RWPE2 (cell line): ENCODE measurements at regions not wholly inside any gene's neighbourhood (a gene's known extent, or its start where the extent isn't known, plus 50 kb on each side); places are given as distances from the start of the nearest gene placed in this dataset.
A peak's percentile ranks its signal among the peaks of the same experiment; 100 is the strongest.

Experiments used
- ATAC-seq: fragments of 200-7000 bp; cut with Tn5 transposase; 3 replicates; pipeline ENCODE4 v1.9.1; 2021; ENCODE audit warnings: low read depth
- DNase-seq: peaks from one replicate; pipeline ENCODE4 v3.0.0-alpha.2; 2020; ENCODE audit warnings: low spot score
- H3K27ac ChIP-seq: fragments of 450-650 bp; 2 replicates; pipeline ENCODE4 v1.5.1; 2017; ENCODE audit warnings: mild to moderate bottlenecking; ENCODE audit not compliant: poor library complexity, severe bottlenecking
- H3K27me3 ChIP-seq: fragments of 250-450 bp; sonication (Bioruptor Pico); 2 replicates; pipeline ENCODE4 v1.5.1; 2021; ENCODE audit warnings: mild to moderate bottlenecking, moderate library complexity; ENCODE audit not compliant: insufficient read depth, poor library complexity, severe bottlenecking
- H3K36me3 ChIP-seq: fragments of 250-450 bp; sonication (Bioruptor Pico); 2 replicates; pipeline ENCODE4 v1.5.1; 2020; ENCODE audit warnings: low read depth, mild to moderate bottlenecking, moderate library complexity
- H3K4me1 ChIP-seq: fragments of 250-450 bp; sonication (Bioruptor Pico); 2 replicates; pipeline ENCODE4 v1.5.1; 2021; ENCODE audit warnings: mild to moderate bottlenecking, moderate library complexity; ENCODE audit not compliant: insufficient read depth, poor library complexity, severe bottlenecking
- H3K4me3 ChIP-seq: fragments of 250-450 bp; sonication (Bioruptor Pico); 2 replicates; pipeline ENCODE4 v1.5.1; 2021; ENCODE audit warnings: mild to moderate bottlenecking, moderate library complexity; ENCODE audit not compliant: severe bottlenecking
- H3K9me3 ChIP-seq: fragments of 250-450 bp; sonication (Bioruptor Pico); 2 replicates; pipeline ENCODE4 v1.5.1; 2021; ENCODE audit warnings: mild to moderate bottlenecking, moderate library complexity; ENCODE audit not compliant: severe bottlenecking
- TF ChIP-seq, protein P1 (sequence below): fragments of 450-650 bp; IDR thresholded peaks from one replicate; pipeline ENCODE4 v1.5.1; 2017; ENCODE audit warnings: mild to moderate bottlenecking, moderate library complexity; ENCODE audit not compliant: poor library complexity, severe bottlenecking

DNA sequence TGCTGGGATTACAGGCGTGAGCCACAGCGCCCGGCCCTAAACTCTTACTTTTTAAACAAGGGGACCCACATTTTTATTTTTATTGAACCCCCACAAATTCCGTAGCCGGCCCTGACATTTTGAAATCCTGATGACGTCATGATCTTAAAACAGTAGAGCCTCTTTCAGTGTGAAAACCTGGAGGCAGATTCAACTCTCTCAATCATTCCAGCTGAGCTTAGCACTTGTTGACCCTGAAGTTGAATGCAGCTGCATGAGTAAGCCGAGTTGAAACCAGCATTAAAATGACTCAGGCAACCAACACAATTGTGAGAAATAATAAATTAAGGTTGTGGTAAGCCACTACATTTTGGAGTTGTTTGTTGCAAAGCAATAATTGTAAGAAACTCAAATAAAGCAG, 93.9 kb upstream of the ADGRL4 start:
- ATAC-seq (peak; percentile 73), DNase-seq (no peak)
- H3K27ac ChIP-seq = no peak overlapping the region
- TF ChIP-seq, protein P1, sequence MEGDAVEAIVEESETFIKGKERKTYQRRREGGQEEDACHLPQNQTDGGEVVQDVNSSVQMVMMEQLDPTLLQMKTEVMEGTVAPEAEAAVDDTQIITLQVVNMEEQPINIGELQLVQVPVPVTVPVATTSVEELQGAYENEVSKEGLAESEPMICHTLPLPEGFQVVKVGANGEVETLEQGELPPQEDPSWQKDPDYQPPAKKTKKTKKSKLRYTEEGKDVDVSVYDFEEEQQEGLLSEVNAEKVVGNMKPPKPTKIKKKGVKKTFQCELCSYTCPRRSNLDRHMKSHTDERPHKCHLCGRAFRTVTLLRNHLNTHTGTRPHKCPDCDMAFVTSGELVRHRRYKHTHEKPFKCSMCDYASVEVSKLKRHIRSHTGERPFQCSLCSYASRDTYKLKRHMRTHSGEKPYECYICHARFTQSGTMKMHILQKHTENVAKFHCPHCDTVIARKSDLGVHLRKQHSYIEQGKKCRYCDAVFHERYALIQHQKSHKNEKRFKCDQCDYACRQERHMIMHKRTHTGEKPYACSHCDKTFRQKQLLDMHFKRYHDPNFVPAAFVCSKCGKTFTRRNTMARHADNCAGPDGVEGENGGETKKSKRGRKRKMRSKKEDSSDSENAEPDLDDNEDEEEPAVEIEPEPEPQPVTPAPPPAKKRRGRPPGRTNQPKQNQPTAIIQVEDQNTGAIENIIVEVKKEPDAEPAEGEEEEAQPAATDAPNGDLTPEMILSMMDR = no peak
- no peaks in the 10 kb centered on the region for H3K9me3 ChIP-seq
- no peaks in the 10 kb centered on the region for H3K27me3 ChIP-seq
- no peak overlapping the region for H3K4me3 ChIP-seq
- H3K36me3 ChIP-seq = no peaks in the 10 kb centered on the region
- H3K4me1 ChIP-seq = peaks cover 11% of the 10 kb centered on the region

DNA sequence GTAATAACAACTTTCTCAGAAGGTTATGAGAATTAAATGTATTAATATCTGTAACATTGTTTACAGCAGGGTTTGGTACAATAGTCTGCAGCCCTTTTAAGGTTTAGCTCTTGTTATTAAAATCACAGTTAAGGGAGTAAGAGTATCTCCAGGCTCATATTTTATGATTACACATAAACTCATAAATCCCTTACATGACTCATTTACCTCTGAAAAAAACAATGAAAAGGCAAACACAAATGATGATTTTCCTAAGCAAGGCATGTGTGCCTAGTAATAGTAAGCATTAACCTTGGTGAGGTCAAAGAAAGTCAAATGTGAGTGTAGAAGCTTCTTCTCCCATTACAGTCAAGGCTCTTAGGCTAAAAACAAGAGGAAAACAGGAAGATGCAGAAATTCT, 84.5 kb upstream of the ADGRL4 start:
- H3K9me3 ChIP-seq = no peaks in the 10 kb centered on the region
- no peak for DNase-seq
- peak; percentile 63 for ATAC-seq
- H3K27ac ChIP-seq = no peak overlapping the region
- TF ChIP-seq, protein P1 = no peak
- H3K27me3 ChIP-seq = no peaks in the 10 kb centered on the region
- peaks cover 9% of the 10 kb centered on the region for H3K4me1 ChIP-seq
- H3K36me3 ChIP-seq = no peaks in the 10 kb centered on the region
- no peak overlapping the region for H3K4me3 ChIP-seq

DNA sequence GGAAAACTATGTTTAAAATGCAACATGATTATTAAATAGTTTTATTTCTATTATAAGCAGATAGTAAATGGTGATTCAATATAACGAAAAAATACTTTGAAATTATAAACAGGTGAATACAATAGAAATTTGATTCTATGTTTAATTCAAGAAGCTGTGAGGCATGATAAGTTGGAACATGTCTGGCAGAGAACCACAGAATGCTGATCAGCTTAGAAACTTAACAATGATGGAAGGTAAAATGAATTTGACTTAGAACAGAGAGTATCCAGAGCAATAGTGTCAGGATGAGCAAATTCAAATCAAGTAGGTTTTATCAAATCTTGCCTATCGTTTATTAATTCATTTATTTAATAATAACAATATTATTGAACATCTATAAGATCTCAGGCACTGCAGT, 83.4 kb upstream of the ADGRL4 start:
- DNase-seq = no peak
- no peak overlapping the region for H3K27ac ChIP-seq
- TF ChIP-seq, protein P1 = no peak

DNA sequence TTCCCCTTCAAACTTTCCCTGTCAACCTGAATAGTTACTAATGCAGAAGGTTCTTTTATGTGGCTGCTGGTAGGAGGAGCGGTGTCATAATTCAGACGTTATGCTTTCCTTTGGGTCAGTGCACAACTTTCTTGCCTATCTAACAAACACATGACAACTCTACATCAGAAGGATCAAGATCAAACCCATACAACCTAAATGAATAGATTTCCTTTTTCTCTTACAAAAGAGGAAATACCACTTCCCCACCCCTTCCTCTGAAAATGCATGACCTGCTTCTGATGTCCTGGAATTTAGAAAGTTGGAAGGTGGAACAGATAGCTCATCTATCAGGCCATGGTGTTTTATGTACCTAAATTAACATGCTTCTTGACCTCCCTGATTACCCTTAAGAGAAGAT, 75.7 kb upstream of the ADGRL4 start:
- TF ChIP-seq, protein P1 = no peak
- no peak for ATAC-seq
- DNase-seq = no peak
- Histone ChIP-seq H3K27ac (no peak overlapping the region), H3K4me1 (no peaks in the 10 kb centered on the region), H3K36me3 (0 out of 2 replicates have a peak, but pooled peaks cover 3% of the 10 kb centered on the region), H3K4me3 (no peak overlapping the region), H3K9me3 (no peaks in the 10 kb centered on the region), H3K27me3 (no peaks in the 10 kb centered on the region)

More for the DNA sequence above, 83.4 kb upstream of the ADGRL4 start:
- Histone ChIP-seq H3K9me3 (no peaks in the 10 kb centered on the region), H3K4me3 (no peak overlapping the region), H3K36me3 (no peaks in the 10 kb centered on the region), H3K4me1 (peaks cover 9% of the 10 kb centered on the region), H3K27me3 (no peaks in the 10 kb centered on the region)
- ATAC-seq = no peak

DNA sequence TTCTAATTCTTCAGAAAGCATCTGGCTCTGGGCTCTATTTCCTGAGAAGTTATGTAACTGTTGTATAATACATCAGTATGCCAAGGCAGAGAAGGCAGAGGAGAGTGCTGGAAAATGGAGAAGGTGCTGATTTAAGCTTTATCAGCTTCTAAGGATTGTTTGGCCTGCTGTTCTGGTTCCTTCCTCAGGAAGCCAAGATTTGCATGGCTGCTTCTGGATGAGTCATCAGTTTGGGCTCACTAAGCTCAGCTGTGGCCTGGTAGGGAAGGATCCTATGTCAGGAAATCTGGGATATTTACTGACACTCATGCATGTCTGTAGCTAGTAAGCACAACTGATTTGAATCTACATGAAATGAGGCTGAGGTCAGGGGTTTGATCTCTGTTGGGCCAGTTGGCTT, 73.2 kb upstream of the ADGRL4 start:
- DNase-seq (no peak), ATAC-seq (peak; percentile 79)
- Histone ChIP-seq H3K4me3 (no peak overlapping the region), H3K9me3 (no peaks in the 10 kb centered on the region), H3K27ac (no peak overlapping the region), H3K36me3 (0 out of 2 replicates have a peak, but pooled peaks cover 3% of the 10 kb centered on the region), H3K4me1 (no peaks in the 10 kb centered on the region), H3K27me3 (no peaks in the 10 kb centered on the region)
- TF ChIP-seq, protein P1 = no peak
